Ovary (tissue), 3 donors: ENCODE measurements at regions not wholly inside any gene's neighbourhood (a gene's known extent, or its start where the extent isn't known, plus 50 kb on each side); places are given as distances from the start of the nearest gene placed in this dataset.

Experiments
- CTCF ChIP-seq, 3 donors: fragments of 450-650 bp in 2 of 3; fragments of 200-600 bp in 1 of 3; IDR thresholded peaks; one replicate each; pipeline versions ENCODE4 v1.5.1 to v1.8.0; 2016 to 2022; ENCODE audit warnings: antibody characterized with exemption in 3 of 3, mild to moderate bottlenecking in 1 of 3
- POLR2A ChIP-seq: fragments of 450-650 bp; IDR thresholded peaks from one replicate; pipeline ENCODE4 v1.6.1; 2017; ENCODE audit warnings: antibody characterized with exemption, mild to moderate bottlenecking, moderate library complexity
- donor health status: DM: no; HTN: no; CAD: no.

GRCh38 chr11:16669799-16670415 lies 68.5 kb upstream of the C11orf58 start:
- TF ChIP-seq CTCF (IDR thresholded peaks at IDR 0.05) (no peak), POLR2A (no peak)
